Gastroesophageal sphincter (tissue), 3 donors: ENCODE measurements at regions not wholly inside any gene's neighbourhood (a gene's known extent, or its start where the extent isn't known, plus 50 kb on each side); places are given as distances from the start of the nearest gene placed in this dataset.

Source experiments
- CTCF ChIP-seq, 4 experiments: fragments of 200-600 bp in 2 of 4; fragments of 450-650 bp in 2 of 4; sonication (generic) in 1 of 4; IDR thresholded peaks; one replicate each; pipeline ENCODE4 v1.5.1; 2017 to 2019; ENCODE audit warnings: antibody characterized with exemption in 4 of 4, mild to moderate bottlenecking in 2 of 4, moderate library complexity in 2 of 4
- EP300 ChIP-seq: sonication (generic); formaldehyde crosslinking; IDR thresholded peaks from one replicate; pipeline ENCODE4 v1.6.1; 2017; ENCODE audit warnings: antibody characterized with exemption, mild to moderate bottlenecking
- POLR2A ChIP-seq, 2 donors: fragments of 450-650 bp; IDR thresholded peaks; one replicate each; pipeline ENCODE4 v1.6.1; 2017; ENCODE audit warnings: antibody characterized with exemption in 2 of 2, mild to moderate bottlenecking in 2 of 2, moderate library complexity in 1 of 2
- POLR2AphosphoS5 ChIP-seq: sonication (generic); formaldehyde crosslinking; IDR thresholded peaks from one replicate; pipeline ENCODE4 v1.6.1; 2017; ENCODE audit warnings: antibody characterized with exemption

GRCh38 chr7:98515201-98515600 is 101.9 kb upstream of the NPTX2 start:
- TF ChIP-seq POLR2A (IDR thresholded peaks at IDR 0.05) (no peak), CTCF (IDR thresholded peaks at IDR 0.05) (no peak), POLR2AphosphoS5 (no peak), EP300 (no peak)
